H1 (cell line): ENCODE measurements at regions not wholly inside any gene's neighbourhood (a gene's known extent, or its start where the extent isn't known, plus 50 kb on each side); places are given as distances from the start of the nearest gene placed in this dataset.

Experiments used
- CTCF ChIA-PET: fragments of 300-600 bp; sonication (Branson Sonifier 250); formaldehyde crosslinking; loops from one replicate; lab custom pipeline; 2021; ENCODE audit not compliant: partially characterized antibody; lab: Charles Lee
- POLR2A ChIA-PET: fragments of 300-600 bp; sonication (Branson Sonifier 250); formaldehyde crosslinking; loops from one replicate; lab custom pipeline; 2021; ENCODE audit warnings: inconsistent platforms; ENCODE audit not compliant: partially characterized antibody; lab: Charles Lee
- DNase-seq, 2 experiments: peaks; one replicate each; pipeline versions ENCODE4 v3.0.0 to v3.0.0-alpha.2; 2010 to 2022; ENCODE audit warnings: low spot score in 2 of 2, low read depth in 1 of 2, mixed read lengths in 1 of 2
- FAIRE-seq: peaks from 2 replicates; lab custom pipeline; 2011; peaks lifted over from hg19 to GRCh38; lab: Jason Lieb, UNC
- H2AFZ ChIP-seq: 2 replicates; pipeline ENCODE4 v1.8.1; 2012; ENCODE audit warnings: low read length, inconsistent platforms
- H2AK5ac ChIP-seq: 2 replicates; pipeline ENCODE4 v1.6.1; 2013; ENCODE audit warnings: low read depth, low read length
- H2BK120ac ChIP-seq: replicated peaks from 2 replicates; pipeline ENCODE3; 2013; ENCODE audit warnings: low read depth, low read length, inconsistent platforms
- H2BK12ac ChIP-seq: 2 replicates; pipeline ENCODE4 v1.6.1; 2013; ENCODE audit warnings: low read depth, low read length
- H2BK15ac ChIP-seq: 2 replicates; pipeline ENCODE4 v1.6.1; 2013; ENCODE audit warnings: low read length
- H2BK20ac ChIP-seq: 2 replicates; pipeline ENCODE4 v1.6.1; 2013; ENCODE audit warnings: low read length
- H2BK5ac ChIP-seq: 2 replicates; pipeline ENCODE4 v1.6.1; 2013; ENCODE audit warnings: low read depth, low read length
- H3K14ac ChIP-seq: 2 replicates; pipeline ENCODE4 v1.6.1; 2013; ENCODE audit warnings: inconsistent platforms; ENCODE audit not compliant: insufficient read length
- H3K18ac ChIP-seq: 2 replicates; pipeline ENCODE4 v1.6.1; 2013; ENCODE audit warnings: low read length; ENCODE audit errors: extremely low read depth
- H3K23ac ChIP-seq: 2 replicates; pipeline ENCODE4 v1.6.1; 2013; ENCODE audit warnings: inconsistent platforms; ENCODE audit not compliant: insufficient read length
- H3K23me2 ChIP-seq: 2 replicates; pipeline ENCODE4 v1.6.1; 2013; ENCODE audit warnings: low read depth, low read length
- H3K27ac ChIP-seq: 2 replicates; pipeline ENCODE4 v1.6.1; 2011; ENCODE audit warnings: low read depth, low read length, inconsistent platforms
- H3K27me3 ChIP-seq, 4 experiments: replicated peaks in 1 of 4; 1 replicate in 1 of 4; 2 replicates in 3 of 4; pipeline versions ENCODE4 v1.6.1 to v1.8.1; 2011 to 2013; ENCODE audit warnings: low read length in 3 of 4, mild to moderate bottlenecking in 3 of 4, inconsistent platforms in 2 of 4, mixed read lengths in 2 of 4, moderate library complexity in 1 of 4; ENCODE audit not compliant: control insufficient read depth in 3 of 4, insufficient read depth in 3 of 4; ENCODE audit errors: extremely low read depth in 1 of 4
- H3K36me3 ChIP-seq, 4 experiments: 2 replicates each; pipeline versions ENCODE4 v1.6.1 to v1.8.1; 2011 to 2013; ENCODE audit warnings: mild to moderate bottlenecking in 4 of 4, low read length in 3 of 4, moderate library complexity in 2 of 4, control low read depth in 1 of 4, inconsistent platforms in 1 of 4; ENCODE audit not compliant: insufficient read depth in 4 of 4, control insufficient read depth in 2 of 4
- H3K4ac ChIP-seq: replicated peaks from 2 replicates; pipeline ENCODE3; 2013; ENCODE audit warnings: low read length, low read depth, mixed read lengths, inconsistent platforms; ENCODE audit not compliant: insufficient read length
- H3K4me1 ChIP-seq, 4 experiments: replicated peaks in 1 of 4; 1 replicate in 1 of 4; 2 replicates in 3 of 4; pipeline versions ENCODE4 v1.6.1 to v1.8.1; 2011 to 2013; ENCODE audit warnings: low read length in 3 of 4, inconsistent platforms in 2 of 4, mixed read lengths in 1 of 4; ENCODE audit not compliant: insufficient read depth in 4 of 4, control insufficient read depth in 3 of 4
- H3K4me2 ChIP-seq, 2 experiments: 2 replicates each; pipeline versions ENCODE4 v1.6.1 to v1.8.1; 2011 to 2013; ENCODE audit warnings: low read depth in 2 of 2, low read length in 2 of 2, control low read depth in 1 of 2, inconsistent platforms in 1 of 2, mild to moderate bottlenecking in 1 of 2; ENCODE audit not compliant: insufficient read depth in 1 of 2
- H3K4me3 ChIP-seq, 4 experiments: fragments of 200-600, 300-600 bp in 1 of 4; sonication (generic), shearing (Covaris generic), sonication (Bioruptor Twin) in 1 of 4; 2 replicates each; pipeline versions ENCODE4 v1.5.1 to v1.8.1; 2011 to 2016; ENCODE audit warnings: low read length in 4 of 4, low read depth in 3 of 4, control low read depth in 2 of 4, inconsistent platforms in 2 of 4, mild to moderate bottlenecking in 2 of 4, mixed read lengths in 1 of 4, moderate library complexity in 1 of 4; ENCODE audit not compliant: insufficient read depth in 2 of 4; ENCODE audit errors: extremely low read depth in 1 of 4
- H3K56ac ChIP-seq: replicated peaks from 2 replicates; pipeline ENCODE3; 2013; ENCODE audit warnings: low read depth, mild to moderate bottlenecking, mixed read lengths, low read length, inconsistent platforms; ENCODE audit not compliant: insufficient read length
- H3K79me1 ChIP-seq: 2 replicates; pipeline ENCODE4 v1.6.1; 2013; ENCODE audit warnings: low read depth, low read length, control low read depth
- H3K79me2 ChIP-seq, 2 experiments: 2 replicates each; pipeline versions ENCODE4 v1.6.1 to v1.8.1; 2012 to 2013; ENCODE audit warnings: low read length in 2 of 2, mild to moderate bottlenecking in 2 of 2, inconsistent platforms in 1 of 2; ENCODE audit not compliant: insufficient read depth in 2 of 2, control insufficient read depth in 1 of 2
- H3K9ac ChIP-seq, 4 experiments: replicated peaks in 1 of 4; 1 replicate in 1 of 4; 2 replicates in 3 of 4; pipeline versions ENCODE4 v1.6.1 to v1.8.1; 2011 to 2013; ENCODE audit warnings: low read depth in 3 of 4, low read length in 3 of 4, control low read depth in 2 of 4, mild to moderate bottlenecking in 2 of 4, moderate library complexity in 2 of 4, inconsistent platforms in 1 of 4; ENCODE audit errors: extremely low read depth in 1 of 4
- H3K9me3 ChIP-seq, 2 experiments: 2 replicates each; pipeline versions ENCODE4 v1.6.1 to v1.8.1; 2012 to 2013; ENCODE audit warnings: mild to moderate bottlenecking in 2 of 2, moderate library complexity in 2 of 2, control low read depth in 1 of 2, inconsistent platforms in 1 of 2, low read depth in 1 of 2, low read length in 1 of 2, mixed read lengths in 1 of 2; ENCODE audit not compliant: insufficient read depth in 2 of 2
- H4K20me1 ChIP-seq, 2 experiments: replicated peaks in 1 of 2; 2 replicates each; pipeline versions ENCODE3 to v1.8.1; 2011 to 2013; ENCODE audit warnings: inconsistent platforms in 2 of 2, low read length in 2 of 2, mild to moderate bottlenecking in 1 of 2; ENCODE audit not compliant: insufficient read depth in 2 of 2, control insufficient read depth in 1 of 2
- H4K5ac ChIP-seq: 2 replicates; pipeline ENCODE4 v1.6.1; 2013; ENCODE audit warnings: low read length, low read depth, mixed read lengths, inconsistent platforms; ENCODE audit not compliant: insufficient read length
- H4K8ac ChIP-seq: 2 replicates; pipeline ENCODE4 v1.8.0; 2013; ENCODE audit warnings: mild to moderate bottlenecking, moderate library complexity, low read length, inconsistent platforms; ENCODE audit not compliant: insufficient read depth; ENCODE audit errors: extremely low read depth
- H4K91ac ChIP-seq: replicated peaks from 2 replicates; pipeline ENCODE3; 2013; ENCODE audit warnings: low read length, mixed read lengths, inconsistent platforms; ENCODE audit not compliant: insufficient read length
- ASH2L ChIP-seq: fragments of 200-600, 300-600 bp; sonication (generic); IDR thresholded peaks from one replicate; pipeline ENCODE4 v1.7.1; 2017; ENCODE audit warnings: low read length
- EP300 ChIP-seq, 2 experiments: IDR thresholded peaks; 1 replicate in 1 of 2; 2 replicates in 1 of 2; pipeline ENCODE4 v1.6.1; 2011 to 2012; ENCODE audit warnings: low read depth in 2 of 2, low read length in 2 of 2, mild to moderate bottlenecking in 2 of 2, borderline replicate concordance in 1 of 2, inconsistent platforms in 1 of 2, moderate library complexity in 1 of 2
- FOSL1 ChIP-seq: IDR thresholded peaks from 2 replicates; pipeline ENCODE4 v1.6.1; 2011; ENCODE audit warnings: mild to moderate bottlenecking, low read depth, low read length, moderate library complexity; ENCODE audit not compliant: insufficient read depth
- GTF2F1 ChIP-seq: IDR thresholded peaks from 2 replicates; pipeline ENCODE4 v1.6.1; 2012; ENCODE audit warnings: low read depth, low read length, improper control_type of control experiment, borderline replicate concordance
- JUND ChIP-seq: IDR thresholded peaks from 2 replicates; pipeline ENCODE4 v1.6.1; 2011; ENCODE audit warnings: mild to moderate bottlenecking, improper control_type of control experiment, low read length
- KDM4A ChIP-seq: IDR thresholded peaks from one replicate; pipeline ENCODE4 v1.7.1; 2012; ENCODE audit warnings: low read depth, mild to moderate bottlenecking, moderate library complexity, low read length, inconsistent platforms; ENCODE audit not compliant: severe bottlenecking
- KDM5A ChIP-seq: fragments of 200-600 bp; IDR thresholded peaks from 2 replicates; pipeline ENCODE4 v1.7.1; 2012; ENCODE audit warnings: mild to moderate bottlenecking, low read length, inconsistent platforms, mixed read lengths
- NRF1 ChIP-seq: IDR thresholded peaks from 2 replicates; pipeline ENCODE4 v1.6.1; 2011; ENCODE audit warnings: mild to moderate bottlenecking, low read depth, low read length, improper control_type of control experiment
- RNF2 ChIP-seq: fragments of 200-900, 300-1000 bp; sonication (generic); IDR thresholded peaks from 2 replicates; pipeline ENCODE4 v1.7.1; 2016; ENCODE audit warnings: borderline replicate concordance, low read depth, mild to moderate bottlenecking, antibody characterized with exemption, low read length; ENCODE audit not compliant: poor library complexity, severe bottlenecking; ENCODE audit errors: missing control alignments
- RXRA ChIP-seq: IDR thresholded peaks from 2 replicates; pipeline ENCODE4 v1.6.1; 2011; ENCODE audit warnings: low read depth, mild to moderate bottlenecking, low read length, moderate library complexity; ENCODE audit not compliant: insufficient read depth
- SAP30 ChIP-seq: fragments of 300-600 bp; sonication (generic); IDR thresholded peaks from 2 replicates; pipeline ENCODE4 v1.7.1; 2012; ENCODE audit warnings: low read length, moderate library complexity, mild to moderate bottlenecking, inconsistent platforms; ENCODE audit not compliant: insufficient read depth, insufficient replicate concordance
- SIX5 ChIP-seq: IDR thresholded peaks from 2 replicates; pipeline ENCODE4 v1.6.1; 2011; ENCODE audit warnings: mild to moderate bottlenecking, low read depth, low read length
- SP2 ChIP-seq: IDR thresholded peaks from 2 replicates; pipeline ENCODE4 v1.6.1; 2012; ENCODE audit warnings: mild to moderate bottlenecking, low read length, inconsistent platforms
- WGBS, 2 experiments: shearing (Covaris generic) in 1 of 2; methylation state at CpG; one replicate each; pipeline versions ENCODE4 v1.1.6 to v1.1.7; 2013 to 2015; ENCODE audit warnings: low lambda C conversion rate in 2 of 2, mixed read lengths in 2 of 2, inconsistent platforms in 1 of 2, low coverage in 1 of 2, missing lambda C conversion rate in 1 of 2; ENCODE audit not compliant: insufficient replicate concordance in 2 of 2, insufficient coverage in 1 of 2, insufficient read length in 1 of 2; ENCODE audit errors: extremely low coverage in 1 of 2, missing lambda C conversion rate in 1 of 2; 5-methylcytosine and 5-hydroxymethylcytosine counted together

DNA sequence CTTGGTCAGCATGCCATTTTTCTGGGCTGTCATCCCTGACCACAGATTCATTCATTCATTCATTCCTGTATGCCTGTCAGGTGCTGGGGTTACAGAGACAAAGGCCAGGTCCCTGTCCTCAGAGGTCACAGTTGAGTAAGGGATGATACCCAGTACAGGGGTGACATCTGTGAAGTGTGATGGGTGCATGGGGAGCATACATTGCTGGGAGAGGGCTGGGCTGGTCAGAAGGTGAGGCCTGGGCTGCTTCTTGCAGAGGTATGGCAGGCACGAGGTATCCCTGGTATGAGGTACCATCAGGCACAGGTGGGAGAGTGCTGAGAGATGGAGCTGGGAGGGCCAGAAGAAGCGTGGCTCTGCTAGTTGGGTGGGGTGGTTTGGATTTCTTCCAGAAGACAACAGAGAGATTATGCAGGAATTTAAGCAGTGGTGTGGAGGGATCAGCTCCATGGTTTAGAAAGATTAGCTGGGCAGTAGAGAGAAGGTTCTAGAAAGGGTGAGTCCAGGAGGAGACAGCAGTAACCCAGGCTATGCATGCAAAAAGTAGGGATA lies 181.9 kb upstream of the HAAO start:
- Histone ChIP-seq H2BK12ac (peak overlapping the region; percentile 90; the same call in 1 of the 2 replicates), H3K4ac (no peak overlapping the region), H3K4me2 (no peak overlapping the region), H3K4me1 (peaks cover 0 to 7% (median 4%) of the 10 kb centered on the region in 4 experiments; a peak in 4 of 7 replicates), H3K79me1 (no peaks in the 10 kb centered on the region), H4K20me1 (no peaks in the 10 kb centered on the region), H3K23ac (no peak overlapping the region), H4K5ac (no peak overlapping the region), H2BK20ac (peak overlapping the region; percentile 48; the same call in 1 of the 2 replicates), H2BK15ac (peak overlapping the region; percentile 88), H2BK5ac (no peak overlapping the region), H2BK120ac (no peak overlapping the region), H3K18ac (no peak overlapping the region), H3K23me2 (no peaks in the 10 kb centered on the region), H3K27me3 (no peaks in the 10 kb centered on the region; a peak in 1 of 7 replicates), H4K91ac (no peak overlapping the region), H3K9ac (no peak overlapping the region), H3K4me3 (no peak overlapping the region), H3K9me3 (peaks cover 0 to 3% of the 10 kb centered on the region in 2 experiments; a peak in 1 of 4 replicates), H3K36me3 (no peaks in the 10 kb centered on the region), H3K79me2 (no peaks in the 10 kb centered on the region), H2AFZ (no peak overlapping the region), H3K14ac (no peak overlapping the region), H3K56ac (no peak overlapping the region), H2AK5ac (peak overlapping the region; percentile 70), H4K8ac (no peak overlapping the region), H3K27ac (no peak overlapping the region)
- 92% methylated on average over 2 of the region's 2 CpGs; no CpG with 5 or more reads in 1 of the 2 experiments for WGBS, 2 experiments
- ChIA-PET POLR2A (interaction anchor here (1.1 to 1.5 kb wide), 5 partner anchors 11 to 244 kb away, joined by 3 to 4 read pairs (median 4); no protein-coding TSS in a partner anchor), CTCF (interaction anchor here (0.6 to 6.3 kb wide), 42 partner anchors 8 to 603 kb away, joined by 3 to 58 read pairs (median 4); no protein-coding TSS in a partner anchor)
- no peak for FAIRE-seq
- no peak for DNase-seq
- TF ChIP-seq RXRA (no peak), RNF2 (no peak), SIX5 (no peak), KDM4A (no peak), ASH2L (no peak), SAP30 (no peak), JUND (no peak), KDM5A (no peak), NRF1 (no peak), FOSL1 (no peak), EP300 (IDR thresholded peaks at IDR 0.05; ENCODE audit: borderline replicate concordance in 1 of 2, low read depth in 2 of 2, low read length in 2 of 2) (no peak), SP2 (no peak), GTF2F1 (no peak)
